Upper lobe of left lung (tissue), 4 donors: ENCODE measurements at regions not wholly inside any gene's neighbourhood (a gene's known extent, or its start where the extent isn't known, plus 50 kb on each side); places are given as distances from the start of the nearest gene placed in this dataset.

Source experiments
- POLR2A ChIP-seq, 4 donors: fragments of 450-650 bp; IDR thresholded peaks; one replicate each; pipeline ENCODE4 v1.5.1; 2016 to 2017; ENCODE audit warnings: antibody characterized with exemption in 4 of 4, mild to moderate bottlenecking in 2 of 4
- TF ChIP-seq, protein P1 (sequence below), 6 experiments: fragments of 450-650 bp in 4 of 6; fragments of 200-600 bp in 2 of 6; sonication (generic) in 2 of 6; IDR thresholded peaks; one replicate each; pipeline ENCODE4 v1.5.1; 2016 to 2019; ENCODE audit warnings: antibody characterized with exemption in 6 of 6

DNA sequence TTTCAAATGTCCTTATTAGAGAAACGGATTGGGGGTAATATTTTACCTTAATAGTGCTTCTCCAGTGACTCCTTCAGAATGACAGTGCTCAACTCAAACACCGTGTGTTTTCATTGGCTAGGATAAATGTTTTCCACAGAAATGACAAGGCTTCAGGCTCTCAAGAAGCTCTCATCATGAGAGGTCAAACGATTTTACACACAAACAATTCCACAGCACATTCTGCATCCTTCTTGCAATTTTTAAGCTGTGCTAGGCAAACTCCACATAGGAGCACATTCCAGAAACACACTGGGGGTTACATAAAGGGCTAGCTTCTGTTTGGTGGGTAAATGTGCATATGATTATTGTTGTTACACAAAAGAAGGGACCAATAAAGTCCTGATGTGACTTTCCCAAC is 75.5 kb upstream of the IPO9 start:
- TF ChIP-seq, protein P1, sequence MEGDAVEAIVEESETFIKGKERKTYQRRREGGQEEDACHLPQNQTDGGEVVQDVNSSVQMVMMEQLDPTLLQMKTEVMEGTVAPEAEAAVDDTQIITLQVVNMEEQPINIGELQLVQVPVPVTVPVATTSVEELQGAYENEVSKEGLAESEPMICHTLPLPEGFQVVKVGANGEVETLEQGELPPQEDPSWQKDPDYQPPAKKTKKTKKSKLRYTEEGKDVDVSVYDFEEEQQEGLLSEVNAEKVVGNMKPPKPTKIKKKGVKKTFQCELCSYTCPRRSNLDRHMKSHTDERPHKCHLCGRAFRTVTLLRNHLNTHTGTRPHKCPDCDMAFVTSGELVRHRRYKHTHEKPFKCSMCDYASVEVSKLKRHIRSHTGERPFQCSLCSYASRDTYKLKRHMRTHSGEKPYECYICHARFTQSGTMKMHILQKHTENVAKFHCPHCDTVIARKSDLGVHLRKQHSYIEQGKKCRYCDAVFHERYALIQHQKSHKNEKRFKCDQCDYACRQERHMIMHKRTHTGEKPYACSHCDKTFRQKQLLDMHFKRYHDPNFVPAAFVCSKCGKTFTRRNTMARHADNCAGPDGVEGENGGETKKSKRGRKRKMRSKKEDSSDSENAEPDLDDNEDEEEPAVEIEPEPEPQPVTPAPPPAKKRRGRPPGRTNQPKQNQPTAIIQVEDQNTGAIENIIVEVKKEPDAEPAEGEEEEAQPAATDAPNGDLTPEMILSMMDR (IDR thresholded peaks at IDR 0.05) = no peak
- TF ChIP-seq POLR2A (IDR thresholded peaks at IDR 0.05) = no peak
